ENCODE measurements at regions not wholly inside any gene's neighbourhood (a gene's known extent, or its start where the extent isn't known, plus 50 kb on each side); places are given as distances from the start of the nearest gene placed in this dataset.

- POLR2A ChIA-PET: no interaction called here
- 88% methylated on average over 1 of the region's 3 CpGs for WGBS (ENCODE audit: insufficient coverage)
- no peak overlapping the region for H3K4me3 ChIP-seq (ENCODE audit: control extremely low read depth in 1 of 5, extremely low read depth in 1 of 5, insufficient read depth in 1 of 5, low read depth in 2 of 5, low read length in 4 of 5)
Measured at GRCh38 chr20:22799687-22800086, 215.3 kb upstream of the FOXA2 start.

GRCh38 chr20:22800129-22800528 is 215.8 kb upstream of the FOXA2 start:
- no peaks in the 10 kb centered on the region for H4K20me1 ChIP-seq (ENCODE audit: control insufficient read depth, insufficient read depth, low read length, poor library complexity, severe bottlenecking)
- Mint-ChIP-seq H3K4me3 (no peak overlapping the region), H3K9me3 (ENCODE audit: insufficient read depth) (no peaks in the 10 kb centered on the region), H3K27me3 (peaks cover 4% of the 10 kb centered on the region), H3K4me1 (no peaks in the 10 kb centered on the region), H3K27ac (no peak overlapping the region)
- H3K9ac ChIP-seq (ENCODE audit: low read length): no peak overlapping the region
- H3K27ac ChIP-seq (ENCODE audit: low read length in 2 of 2): no peak overlapping the region
- no peak overlapping the region for H2AFZ ChIP-seq (ENCODE audit: insufficient read depth, low read depth, low read length, poor library complexity, severe bottlenecking)
- intact Hi-C loops (cut with micrococcal nuclease): no loop called here
- TF ChIP-seq, protein P1, sequence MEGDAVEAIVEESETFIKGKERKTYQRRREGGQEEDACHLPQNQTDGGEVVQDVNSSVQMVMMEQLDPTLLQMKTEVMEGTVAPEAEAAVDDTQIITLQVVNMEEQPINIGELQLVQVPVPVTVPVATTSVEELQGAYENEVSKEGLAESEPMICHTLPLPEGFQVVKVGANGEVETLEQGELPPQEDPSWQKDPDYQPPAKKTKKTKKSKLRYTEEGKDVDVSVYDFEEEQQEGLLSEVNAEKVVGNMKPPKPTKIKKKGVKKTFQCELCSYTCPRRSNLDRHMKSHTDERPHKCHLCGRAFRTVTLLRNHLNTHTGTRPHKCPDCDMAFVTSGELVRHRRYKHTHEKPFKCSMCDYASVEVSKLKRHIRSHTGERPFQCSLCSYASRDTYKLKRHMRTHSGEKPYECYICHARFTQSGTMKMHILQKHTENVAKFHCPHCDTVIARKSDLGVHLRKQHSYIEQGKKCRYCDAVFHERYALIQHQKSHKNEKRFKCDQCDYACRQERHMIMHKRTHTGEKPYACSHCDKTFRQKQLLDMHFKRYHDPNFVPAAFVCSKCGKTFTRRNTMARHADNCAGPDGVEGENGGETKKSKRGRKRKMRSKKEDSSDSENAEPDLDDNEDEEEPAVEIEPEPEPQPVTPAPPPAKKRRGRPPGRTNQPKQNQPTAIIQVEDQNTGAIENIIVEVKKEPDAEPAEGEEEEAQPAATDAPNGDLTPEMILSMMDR (IDR thresholded peaks at IDR 0.05): no peak
- no peak for TF ChIP-seq EZH2 (IDR thresholded peaks at IDR 0.05; ENCODE audit: borderline replicate concordance, insufficient read depth, low read depth, low read length, poor library complexity, severe bottlenecking)
- no peaks in the 10 kb centered on the region for H3K4me1 ChIP-seq (ENCODE audit: control insufficient read depth in 2 of 2, insufficient read depth in 2 of 2, low read length in 2 of 2)
- H3K27me3 ChIP-seq (replicated peaks in 1 of 4; ENCODE audit: control extremely low read depth in 1 of 4, control insufficient read depth in 3 of 4, insufficient read depth in 4 of 4, low read length in 3 of 4): peaks cover 0 to 2% (median 0%) of the 10 kb centered on the region in 4 experiments
- ChIA-PET CTCF (no interaction called here), POLR2A (no interaction called here)
- no CpG with 5 or more reads among the region's 1 CpG for WGBS (ENCODE audit: insufficient coverage)
- H3K4me3 ChIP-seq (ENCODE audit: control extremely low read depth in 1 of 5, extremely low read depth in 1 of 5, insufficient read depth in 1 of 5, low read depth in 2 of 5, low read length in 4 of 5): no peak overlapping the region
- no peaks in the 10 kb centered on the region for H3K79me2 ChIP-seq (ENCODE audit: control insufficient read depth, insufficient read depth, low read length)
- no peak for ATAC-seq (ENCODE audit: low read depth)
- peaks cover 0 to 2% (median 0%) of the 10 kb centered on the region in 3 donors for H3K9me3 ChIP-seq (ENCODE audit: control extremely low read depth in 1 of 3, control insufficient read depth in 2 of 3, insufficient read depth in 1 of 3, low read length in 2 of 3)
- no peak overlapping the region for H3K4me2 ChIP-seq (replicated peaks; ENCODE audit: low read depth, low read length, poor library complexity, severe bottlenecking)
- H3K36me3 ChIP-seq (replicated peaks in 1 of 2; ENCODE audit: control extremely low read depth in 1 of 2, control insufficient read depth in 1 of 2, extremely low read depth in 1 of 2, insufficient read depth in 2 of 2, low read length in 1 of 2): no peaks in the 10 kb centered on the region
- no peak for DNase-seq

More at GRCh38 chr20:22799687-22800086, 215.3 kb upstream of the FOXA2 start:
- no peak overlapping the region for H3K4me2 ChIP-seq (replicated peaks; ENCODE audit: low read depth, low read length, poor library complexity, severe bottlenecking)
- H3K36me3 ChIP-seq (replicated peaks in 1 of 2; ENCODE audit: control extremely low read depth in 1 of 2, control insufficient read depth in 1 of 2, extremely low read depth in 1 of 2, insufficient read depth in 2 of 2, low read length in 1 of 2): no peaks in the 10 kb centered on the region
- H3K79me2 ChIP-seq (ENCODE audit: control insufficient read depth, insufficient read depth, low read length): no peaks in the 10 kb centered on the region
- peaks cover 0 to 2% (median 0%) of the 10 kb centered on the region in 3 donors for H3K9me3 ChIP-seq (ENCODE audit: control extremely low read depth in 1 of 3, control insufficient read depth in 2 of 3, insufficient read depth in 1 of 3, low read length in 2 of 3)
- intact Hi-C loops (cut with micrococcal nuclease): no loop called here
- Mint-ChIP-seq H3K4me3 (no peak overlapping the region), H3K27me3 (peaks cover 4% of the 10 kb centered on the region), H3K9me3 (ENCODE audit: insufficient read depth) (no peaks in the 10 kb centered on the region), H3K27ac (no peak overlapping the region), H3K4me1 (no peaks in the 10 kb centered on the region)
- H3K4me1 ChIP-seq (ENCODE audit: control insufficient read depth in 2 of 2, insufficient read depth in 2 of 2, low read length in 2 of 2): no peaks in the 10 kb centered on the region
- DNase-seq: no peak
- no peak for ATAC-seq (ENCODE audit: low read depth)
- no peak overlapping the region for H2AFZ ChIP-seq (ENCODE audit: insufficient read depth, low read depth, low read length, poor library complexity, severe bottlenecking)
- no peaks in the 10 kb centered on the region for H4K20me1 ChIP-seq (ENCODE audit: control insufficient read depth, insufficient read depth, low read length, poor library complexity, severe bottlenecking)
- CTCF ChIA-PET: no interaction called here
- H3K9ac ChIP-seq (ENCODE audit: low read length): no peak overlapping the region
- H3K27me3 ChIP-seq (replicated peaks in 1 of 4; ENCODE audit: control extremely low read depth in 1 of 4, control insufficient read depth in 3 of 4, insufficient read depth in 4 of 4, low read length in 3 of 4): peaks cover 0 to 2% (median 0%) of the 10 kb centered on the region in 4 experiments
- no peak overlapping the region for H3K27ac ChIP-seq (ENCODE audit: low read length in 2 of 2)
- TF ChIP-seq, protein P1 (IDR thresholded peaks at IDR 0.05): no peak
- TF ChIP-seq EZH2 (IDR thresholded peaks at IDR 0.05; ENCODE audit: borderline replicate concordance, insufficient read depth, low read depth, low read length, poor library complexity, severe bottlenecking): no peak
